HK-2 (cell line): ENCODE measurements at regions not wholly inside any gene's neighbourhood (a gene's known extent, or its start where the extent isn't known, plus 50 kb on each side); places are given as distances from the start of the nearest gene placed in this dataset.

ENCODE experiments used
- DNase-seq: peaks from one replicate; pipeline ENCODE4 v3.0.0-alpha.2; 2018; ENCODE audit not compliant: unreplicated experiment

DNA sequence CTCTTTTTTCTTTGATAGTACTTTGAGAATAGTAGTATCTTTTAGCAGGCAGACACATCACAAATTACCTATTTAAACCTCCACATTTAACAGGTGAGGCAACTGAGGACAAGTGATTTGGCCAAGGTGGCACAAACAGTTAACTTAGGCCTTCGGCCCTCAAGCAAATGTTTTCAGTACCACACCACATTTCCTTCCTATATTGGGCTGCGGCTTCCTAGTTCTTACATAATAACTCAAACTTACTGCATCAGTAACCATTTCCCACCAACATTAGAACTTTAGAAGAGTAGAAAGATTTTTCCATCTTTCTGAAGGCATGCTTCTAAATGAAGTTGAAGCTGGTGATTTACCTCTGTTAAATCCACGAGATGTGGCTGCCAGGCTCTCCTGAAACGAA is 63.2 kb upstream of the SLC4A4 start:
- no peak for DNase-seq

DNA sequence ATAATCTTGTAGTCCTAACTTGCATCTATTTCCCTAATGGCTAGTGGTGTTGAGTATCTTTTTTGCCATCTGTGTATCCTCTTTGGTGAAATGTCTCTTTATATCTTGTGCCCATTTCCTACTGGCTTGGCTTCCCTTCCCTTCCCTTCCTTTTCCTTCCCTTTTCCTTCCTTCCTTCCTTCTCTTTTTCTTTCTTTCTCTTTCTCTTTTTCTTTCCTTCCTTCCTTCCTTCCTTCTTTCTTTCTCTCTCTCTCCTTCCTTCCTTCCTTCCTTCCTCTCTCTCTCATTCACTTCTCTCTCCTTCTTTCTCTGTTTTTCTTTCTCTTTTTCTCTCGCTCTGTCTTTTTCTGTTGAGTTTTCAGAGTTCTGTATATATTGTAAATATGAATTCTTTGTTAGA is 61.5 kb upstream of the SLC4A4 start:
- no peak for DNase-seq

DNA sequence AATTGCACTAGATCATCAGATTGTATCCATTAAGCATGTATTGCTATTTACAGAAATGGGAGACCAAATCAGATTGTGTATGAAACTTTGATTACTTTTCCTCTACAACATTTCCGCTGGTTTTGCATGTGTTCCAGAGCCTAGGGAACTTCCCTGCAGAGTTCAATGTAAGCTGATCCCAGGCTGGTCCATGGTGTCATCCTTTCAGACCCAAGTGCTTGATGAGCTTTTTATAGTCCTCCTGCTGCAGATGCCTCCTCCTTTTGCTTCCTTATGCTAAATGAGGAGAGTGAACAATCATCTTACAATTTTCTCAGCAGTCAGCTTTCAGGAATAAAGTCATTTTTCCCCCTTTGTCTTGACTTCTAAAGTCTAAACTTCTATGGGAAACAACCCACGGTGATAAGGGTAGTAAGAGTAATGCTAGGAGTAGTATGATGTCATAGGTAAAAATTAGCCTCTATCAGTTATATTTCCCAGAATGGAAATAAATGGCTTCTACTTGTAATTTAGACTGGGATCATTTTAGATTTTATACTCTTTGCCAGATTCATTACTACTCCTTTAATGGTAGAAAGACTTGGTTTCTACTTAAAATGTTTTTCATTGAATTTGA is 55.1 kb upstream of the SLC4A4 start:
- no peak for DNase-seq

DNA sequence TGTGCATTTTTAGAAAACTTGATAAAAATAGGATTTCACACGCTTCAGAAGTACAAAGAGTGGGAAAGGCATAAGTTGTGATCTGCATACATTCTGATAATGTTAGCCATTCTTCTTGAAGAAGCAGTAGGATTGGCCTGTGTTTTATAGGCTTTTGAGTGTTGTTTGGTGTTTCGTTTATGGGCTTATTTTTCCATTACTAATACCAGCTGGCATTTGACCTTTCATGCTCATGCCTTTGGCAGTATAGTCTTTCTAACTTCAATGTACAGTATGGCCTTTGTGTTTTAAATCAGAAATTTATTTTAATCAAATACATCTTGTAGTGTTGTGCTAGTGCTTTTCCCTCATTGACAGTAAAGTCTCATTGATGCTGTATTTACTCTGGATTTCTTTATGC is 51.5 kb upstream of the SLC4A4 start:
- no peak for DNase-seq

DNA sequence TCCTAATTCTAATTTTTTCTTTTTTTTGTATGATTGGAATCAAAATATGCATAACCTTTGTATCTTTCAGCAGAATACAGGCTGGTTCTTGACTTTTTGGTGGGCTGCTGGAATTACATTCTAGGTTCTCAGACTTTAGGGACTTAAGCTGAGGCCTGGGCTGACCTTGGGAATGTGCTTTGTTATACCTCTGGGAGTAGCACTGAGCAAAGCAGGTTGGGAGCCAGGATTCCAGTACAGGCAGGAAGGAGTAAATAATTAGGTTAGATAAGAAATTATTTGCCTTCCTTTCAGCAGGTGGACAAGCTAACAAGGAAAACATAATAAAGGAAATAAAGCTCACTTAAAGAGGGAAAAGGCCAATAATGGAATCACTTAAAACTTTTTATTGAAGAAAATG is 49.9 kb upstream of the SLC4A4 start:
- DNase-seq, result no peak
